Activated CD8-positive, alpha-beta T cell treated with anti-CD3 and anti-CD28 coated beads for 36 hours (primary cell): ENCODE measurements at regions not wholly inside any gene's neighbourhood (a gene's known extent, or its start where the extent isn't known, plus 50 kb on each side); places are given as distances from the start of the nearest gene placed in this dataset.

Experiments used
- ATAC-seq: fragments of 200-7000 bp; cut with Tn5 transposase; one replicate; pipeline ENCODE4 v1.10.0; 2021; ENCODE audit warnings: mild to moderate bottlenecking, moderate library complexity
- CTCF ChIA-PET: fragments of 350-600 bp; sonication (Branson Sonifier 250); formaldehyde crosslinking; loops from one replicate; lab custom pipeline; 2021; ENCODE audit warnings: antibody characterized with exemption; lab: Charles Lee
- POLR2A ChIA-PET: fragments of 350-600 bp; sonication (Branson Sonifier 250); formaldehyde crosslinking; loops from one replicate; lab custom pipeline; 2021; ENCODE audit warnings: antibody characterized with exemption; lab: Charles Lee
- DNase-seq: peaks from one replicate; pipeline ENCODE4 v3.0.0-alpha.2; 2020
- H3K27ac Mint-ChIP-seq: one replicate; pipeline ENCODE4 v1.8.0; 2021; ENCODE audit warnings: mild to moderate bottlenecking, mixed read lengths
- H3K27me3 Mint-ChIP-seq: one replicate; pipeline ENCODE4 v1.8.0; 2021; ENCODE audit warnings: mixed read lengths
- H3K36me3 Mint-ChIP-seq: one replicate; pipeline ENCODE4 v1.8.0; 2021; ENCODE audit warnings: low read depth, mixed read lengths
- H3K4me1 Mint-ChIP-seq: one replicate; pipeline ENCODE4 v1.8.0; 2021; ENCODE audit warnings: low read depth, mixed read lengths
- H3K4me3 Mint-ChIP-seq: one replicate; pipeline ENCODE4 v1.8.0; 2021; ENCODE audit warnings: mild to moderate bottlenecking, moderate library complexity, mixed read lengths
- H3K9me3 Mint-ChIP-seq: one replicate; pipeline ENCODE4 v1.8.0; 2021; ENCODE audit warnings: mixed read lengths
- intact Hi-C: fragments of 100-400 bp; cut with micrococcal nuclease; formaldehyde crosslinking; loops from one replicate; pipeline ENCODE4 v1.10.0; 2022
- TF ChIP-seq, protein P1 (sequence below): fragments of 200-600 bp; IDR thresholded peaks from one replicate; pipeline ENCODE4 v1.8.0; 2022; ENCODE audit warnings: antibody characterized with exemption, mild to moderate bottlenecking

DNA sequence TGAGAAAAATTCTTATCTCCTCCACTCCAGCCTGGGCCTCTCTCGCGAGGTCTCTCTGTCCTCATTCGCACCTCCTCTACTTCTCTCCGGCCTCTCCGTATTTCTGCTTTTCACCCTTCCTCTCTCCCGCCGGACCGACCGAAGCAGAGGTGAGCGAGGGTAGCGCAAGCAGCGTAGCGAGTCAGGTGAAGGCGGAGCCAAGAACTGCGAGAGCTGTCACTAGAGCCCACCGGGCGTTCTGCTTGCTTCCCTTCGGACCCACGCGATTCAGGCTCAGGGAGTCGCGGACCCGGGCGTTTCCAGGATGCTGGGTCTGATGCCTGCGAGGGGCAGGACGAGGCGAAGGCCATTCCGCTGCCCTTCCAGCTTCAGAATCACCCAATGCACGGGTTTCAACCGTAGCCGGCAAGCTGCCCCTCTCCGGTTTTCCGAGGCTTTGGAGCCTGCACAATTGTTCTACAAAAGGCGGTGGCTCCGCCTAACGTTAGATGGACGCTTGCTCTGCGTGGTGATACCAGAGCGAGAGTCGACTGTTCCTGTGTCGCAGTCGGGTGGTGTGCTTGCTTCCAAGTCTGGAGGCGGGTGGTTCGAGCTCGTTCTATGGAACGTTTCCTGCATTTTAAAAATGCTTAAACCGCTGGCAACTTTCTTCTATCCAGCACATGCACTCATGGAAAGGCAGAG lies 310.2 kb downstream of the FAM72C start:
- DNase-seq (peak; percentile 3), ATAC-seq (no peak)
- TF ChIP-seq, protein P1, sequence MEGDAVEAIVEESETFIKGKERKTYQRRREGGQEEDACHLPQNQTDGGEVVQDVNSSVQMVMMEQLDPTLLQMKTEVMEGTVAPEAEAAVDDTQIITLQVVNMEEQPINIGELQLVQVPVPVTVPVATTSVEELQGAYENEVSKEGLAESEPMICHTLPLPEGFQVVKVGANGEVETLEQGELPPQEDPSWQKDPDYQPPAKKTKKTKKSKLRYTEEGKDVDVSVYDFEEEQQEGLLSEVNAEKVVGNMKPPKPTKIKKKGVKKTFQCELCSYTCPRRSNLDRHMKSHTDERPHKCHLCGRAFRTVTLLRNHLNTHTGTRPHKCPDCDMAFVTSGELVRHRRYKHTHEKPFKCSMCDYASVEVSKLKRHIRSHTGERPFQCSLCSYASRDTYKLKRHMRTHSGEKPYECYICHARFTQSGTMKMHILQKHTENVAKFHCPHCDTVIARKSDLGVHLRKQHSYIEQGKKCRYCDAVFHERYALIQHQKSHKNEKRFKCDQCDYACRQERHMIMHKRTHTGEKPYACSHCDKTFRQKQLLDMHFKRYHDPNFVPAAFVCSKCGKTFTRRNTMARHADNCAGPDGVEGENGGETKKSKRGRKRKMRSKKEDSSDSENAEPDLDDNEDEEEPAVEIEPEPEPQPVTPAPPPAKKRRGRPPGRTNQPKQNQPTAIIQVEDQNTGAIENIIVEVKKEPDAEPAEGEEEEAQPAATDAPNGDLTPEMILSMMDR: no peak
- Mint-ChIP-seq H3K36me3 (peaks cover 2% of the 10 kb centered on the region), H3K4me1 (no peaks in the 10 kb centered on the region), H3K4me3 (no peak overlapping the region), H3K27me3 (peaks cover 62% of the 10 kb centered on the region), H3K27ac (no peak overlapping the region), H3K9me3 (peaks cover under 1% of the 10 kb centered on the region)
- intact Hi-C loops: no loop called here
- CTCF ChIA-PET: no interaction called here
- POLR2A ChIA-PET: no interaction called here

- intact Hi-C loops: no loop called here
- no peaks in the 10 kb centered on the region for H3K4me1 Mint-ChIP-seq
- peaks cover 6% of the 10 kb centered on the region for H3K9me3 Mint-ChIP-seq
- no peak overlapping the region for H3K4me3 Mint-ChIP-seq
- no peak overlapping the region for H3K27ac Mint-ChIP-seq
- peaks cover 61% of the 10 kb centered on the region for H3K27me3 Mint-ChIP-seq
- CTCF ChIA-PET: no interaction called here
- POLR2A ChIA-PET: no interaction called here
- peaks cover 2% of the 10 kb centered on the region for H3K36me3 Mint-ChIP-seq
- no peak for DNase-seq
- ATAC-seq: no peak
- TF ChIP-seq, protein P1: no peak
These were observed 311.3 kb downstream of the FAM72C start for GRCh38 chr1:143660354-143660941.

- peaks cover 12% of the 10 kb centered on the region for H3K9me3 Mint-ChIP-seq
- H3K4me1 Mint-ChIP-seq: no peaks in the 10 kb centered on the region
- H3K27me3 Mint-ChIP-seq: peaks cover 41% of the 10 kb centered on the region
- no peak for ATAC-seq
- intact Hi-C loops: no loop called here
- TF ChIP-seq, protein P1: no peak
- DNase-seq: no peak
- no peak overlapping the region for H3K4me3 Mint-ChIP-seq
- no peaks in the 10 kb centered on the region for H3K36me3 Mint-ChIP-seq
- ChIA-PET CTCF (no interaction called here), POLR2A (no interaction called here)
- no peak overlapping the region for H3K27ac Mint-ChIP-seq
These were observed 318.4 kb downstream of the FAM72C start for GRCh38 chr1:143653429-143653802.

- no peak overlapping the region for H3K27ac Mint-ChIP-seq
- TF ChIP-seq, protein P1: no peak
- H3K27me3 Mint-ChIP-seq: peaks cover 39% of the 10 kb centered on the region
- DNase-seq (no peak), ATAC-seq (no peak)
- CTCF ChIA-PET: no interaction called here
- POLR2A ChIA-PET: no interaction called here
- intact Hi-C loops: no loop called here
- H3K4me1 Mint-ChIP-seq: no peaks in the 10 kb centered on the region
- peaks cover 12% of the 10 kb centered on the region for H3K9me3 Mint-ChIP-seq
- no peak overlapping the region for H3K4me3 Mint-ChIP-seq
- no peaks in the 10 kb centered on the region for H3K36me3 Mint-ChIP-seq
These were observed 318.9 kb downstream of the FAM72C start for GRCh38 chr1:143652744-143653428.

DNA sequence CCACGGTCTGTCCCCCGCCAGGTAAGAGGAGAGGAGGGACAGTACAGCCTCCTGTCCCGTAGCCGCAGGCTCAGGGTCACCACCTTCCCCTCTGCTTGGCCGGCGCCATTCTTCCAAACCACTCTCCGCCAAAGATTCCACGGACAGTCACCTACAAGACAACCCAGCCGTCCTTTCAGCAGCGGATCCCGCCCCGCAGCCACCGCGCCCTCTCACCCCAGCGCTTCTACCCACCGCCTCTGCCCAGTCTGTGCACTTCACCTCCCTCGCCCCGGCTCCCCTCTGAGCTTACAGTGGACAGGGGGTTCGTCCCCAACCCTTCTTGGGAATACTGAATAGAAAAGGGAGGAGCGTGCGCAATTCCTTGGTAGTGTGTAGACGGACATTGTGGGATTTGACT lies 319.6 kb downstream of the FAM72C start:
- Mint-ChIP-seq H3K27ac (no peak overlapping the region), H3K9me3 (peaks cover 12% of the 10 kb centered on the region), H3K36me3 (no peaks in the 10 kb centered on the region), H3K4me1 (no peaks in the 10 kb centered on the region), H3K4me3 (no peak overlapping the region), H3K27me3 (peaks cover 36% of the 10 kb centered on the region)
- DNase-seq: no peak
- ChIA-PET POLR2A (no interaction called here), CTCF (no interaction called here)
- TF ChIP-seq, protein P1: no peak
- ATAC-seq: no peak
- intact Hi-C loops: no loop called here
